HG03442 (cell line): ENCODE measurements at regions not wholly inside any gene's neighbourhood (a gene's known extent, or its start where the extent isn't known, plus 50 kb on each side); places are given as distances from the start of the nearest gene placed in this dataset.

Source experiments
- ATAC-seq: cut with Tn5 transposase; IDR thresholded peaks from one replicate; pipeline ENCODE4 v1.9.1; 2021; ENCODE audit warnings: mild to moderate bottlenecking, moderate library complexity; ENCODE audit not compliant: unreplicated experiment

DNA sequence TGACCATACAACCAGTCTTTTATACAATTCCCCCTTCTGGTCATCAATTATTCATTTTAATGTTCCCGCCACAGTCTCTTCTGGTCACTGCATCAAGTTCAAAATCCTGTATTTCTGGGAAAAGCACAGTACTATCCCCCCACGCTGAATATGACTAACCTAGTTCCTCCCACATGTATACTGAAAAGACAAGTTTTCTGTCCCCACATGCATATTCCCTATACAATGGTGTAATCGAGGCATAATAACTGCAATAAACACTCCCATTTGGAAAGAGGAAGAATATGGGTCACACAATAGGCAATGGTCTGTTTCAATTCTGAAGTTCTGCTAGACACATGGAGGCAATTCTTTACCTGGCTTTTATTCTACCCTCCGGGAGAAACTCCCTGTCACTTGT is 344.9 kb downstream of the EFNA5 start:
- ATAC-seq, result no peak

DNA sequence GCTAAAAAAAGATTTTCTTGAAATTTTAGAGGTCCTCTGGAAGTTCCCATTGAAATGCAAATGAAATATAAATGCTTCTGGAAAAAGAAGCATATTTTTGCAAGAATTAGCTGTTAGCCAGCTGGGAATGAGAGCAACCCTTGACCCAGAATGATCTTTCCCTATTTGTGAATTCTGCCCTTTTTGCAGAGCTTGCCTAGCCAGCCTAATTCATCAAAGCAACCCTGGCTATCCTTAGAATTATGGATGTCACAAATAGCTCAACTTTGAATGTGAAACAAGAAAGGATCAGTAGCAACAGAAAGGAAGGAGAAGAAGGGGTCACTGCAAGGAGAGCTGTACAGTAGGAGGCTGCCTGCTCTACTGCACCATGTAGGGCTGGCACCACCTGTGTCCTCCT is 345.9 kb downstream of the EFNA5 start:
- ATAC-seq, result no peak

DNA sequence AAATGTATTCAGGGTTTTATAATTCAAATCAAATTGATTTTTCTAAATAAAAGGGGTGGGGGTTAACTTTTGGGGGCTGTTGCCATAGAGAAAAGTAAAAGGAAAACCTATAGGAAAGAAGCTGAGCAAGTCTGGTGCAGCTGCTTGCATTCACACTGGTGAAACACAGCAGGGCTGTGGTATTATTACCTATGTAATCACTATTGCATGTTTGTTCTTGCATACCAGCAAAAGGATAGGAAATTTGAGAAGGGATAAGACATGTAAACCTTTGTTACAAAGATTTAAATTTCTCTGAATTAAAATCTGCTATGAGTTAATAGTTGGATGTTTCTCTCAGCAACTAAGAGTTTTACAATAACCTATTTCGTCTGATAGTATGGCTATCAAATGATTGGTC is 346.7 kb downstream of the EFNA5 start:
- ATAC-seq, result no peak

DNA sequence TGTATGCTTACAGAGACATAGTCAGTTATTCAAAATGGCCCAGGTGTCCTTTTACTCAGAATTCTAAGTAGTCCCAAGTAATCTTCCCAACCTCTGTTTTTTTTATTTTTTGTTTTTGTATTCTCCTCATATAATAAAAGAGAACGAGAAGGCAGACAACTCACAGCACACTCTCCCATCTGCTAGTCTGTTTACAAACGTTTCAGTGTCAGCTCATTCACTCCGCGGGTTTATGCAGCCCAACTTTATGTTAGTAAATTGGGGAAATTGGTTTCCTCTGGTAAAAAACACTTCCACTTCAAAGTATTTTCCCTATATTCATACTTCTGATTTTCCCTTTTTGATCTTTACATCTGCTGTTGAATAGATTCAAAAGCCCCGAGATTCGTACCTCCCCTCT is 347.2 kb downstream of the EFNA5 start:
- ATAC-seq, result no peak

DNA sequence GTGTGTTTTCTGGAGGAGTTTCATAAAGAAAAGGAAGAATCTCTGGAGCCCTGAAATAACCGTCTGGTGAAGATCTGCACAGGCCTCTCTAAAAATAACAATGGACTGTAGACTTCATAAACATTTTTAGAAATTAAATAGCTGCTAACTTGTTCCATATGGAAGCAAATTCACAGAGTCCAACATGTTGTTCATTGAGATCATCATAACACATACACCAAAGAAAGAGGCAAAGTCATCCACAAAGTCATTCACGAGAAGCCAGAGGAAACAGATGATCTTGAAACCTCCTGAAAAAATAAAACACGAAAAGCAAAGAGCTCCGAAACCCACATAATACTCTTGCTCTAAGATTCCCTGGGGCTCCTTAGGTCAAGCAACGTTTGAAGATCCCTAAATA is 347.8 kb downstream of the EFNA5 start:
- no peak for ATAC-seq

DNA sequence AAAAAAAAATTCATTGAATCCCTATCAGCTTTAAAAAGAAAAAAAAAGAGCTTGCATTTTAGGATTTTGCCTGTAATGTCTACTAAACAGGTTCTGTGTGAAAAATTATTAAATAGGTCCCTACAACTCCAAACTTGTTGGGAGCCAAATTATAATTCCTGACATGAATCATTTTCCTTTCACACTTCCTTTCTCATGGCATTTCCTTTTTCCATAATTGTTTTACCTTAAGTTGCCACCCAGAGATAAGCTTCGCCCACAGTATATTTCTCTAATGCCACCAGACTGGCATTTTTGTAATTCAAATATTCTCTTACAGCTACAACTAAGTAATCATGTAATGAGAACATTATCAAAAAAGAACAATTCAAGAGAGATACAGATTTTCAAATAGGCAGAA is 348.8 kb downstream of the EFNA5 start:
- ATAC-seq, result no peak

DNA sequence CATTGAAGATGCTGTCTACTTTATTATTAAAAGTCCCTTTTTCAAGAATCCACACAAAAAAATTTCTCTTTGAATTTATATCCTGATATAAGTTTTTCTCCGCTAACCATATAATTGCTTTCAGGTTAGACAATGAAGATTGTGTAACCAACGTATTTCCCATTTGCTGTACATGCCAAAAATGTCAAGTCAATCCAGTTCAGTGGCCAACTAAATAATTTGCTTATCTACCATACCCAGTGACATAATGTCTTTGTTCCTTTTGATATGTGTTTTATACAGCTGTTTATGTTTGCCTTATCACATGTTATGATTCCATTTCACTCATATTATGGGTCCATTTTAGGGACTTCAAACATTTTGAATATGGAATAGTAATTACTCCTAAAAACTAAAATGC is 349.9 kb downstream of the EFNA5 start:
- ATAC-seq, result no peak

DNA sequence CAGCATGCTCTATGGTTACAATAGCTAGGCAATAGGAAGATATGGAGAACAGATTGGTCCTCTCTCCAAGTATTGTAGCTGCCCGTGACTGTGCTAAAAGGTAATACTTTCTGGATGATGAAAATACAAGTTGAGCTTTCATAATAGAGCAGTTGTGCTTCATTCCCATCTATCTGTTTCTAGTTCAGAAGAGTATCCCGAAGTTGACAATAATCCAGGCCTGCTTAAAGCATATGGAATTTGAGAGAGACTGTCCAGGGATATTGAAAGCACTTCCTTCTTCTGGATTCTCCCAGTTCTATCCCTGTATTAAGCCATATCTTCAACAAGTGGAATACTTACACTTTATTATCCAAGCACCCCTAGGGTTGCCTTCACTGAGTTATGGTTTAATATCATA is 350.4 kb downstream of the EFNA5 start:
- ATAC-seq, result no peak

DNA sequence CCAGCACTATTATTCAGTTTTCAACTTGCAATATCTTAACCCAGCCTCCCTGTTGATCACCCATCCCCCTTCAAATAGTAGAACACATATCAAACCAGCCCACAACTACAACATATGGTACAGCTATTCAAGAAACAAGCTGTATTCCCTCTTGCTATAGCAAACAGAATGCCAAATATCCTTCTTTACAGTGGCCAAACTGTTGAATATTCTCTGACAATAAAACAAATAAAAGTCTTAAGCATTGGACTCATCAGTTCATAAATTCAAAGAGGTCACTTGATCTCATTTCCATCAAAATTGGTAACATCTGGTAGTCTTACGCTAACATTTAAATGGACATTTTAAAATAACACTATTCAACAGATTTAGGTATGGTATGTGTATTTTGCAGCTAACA is 350.8 kb downstream of the EFNA5 start:
- no peak for ATAC-seq

DNA sequence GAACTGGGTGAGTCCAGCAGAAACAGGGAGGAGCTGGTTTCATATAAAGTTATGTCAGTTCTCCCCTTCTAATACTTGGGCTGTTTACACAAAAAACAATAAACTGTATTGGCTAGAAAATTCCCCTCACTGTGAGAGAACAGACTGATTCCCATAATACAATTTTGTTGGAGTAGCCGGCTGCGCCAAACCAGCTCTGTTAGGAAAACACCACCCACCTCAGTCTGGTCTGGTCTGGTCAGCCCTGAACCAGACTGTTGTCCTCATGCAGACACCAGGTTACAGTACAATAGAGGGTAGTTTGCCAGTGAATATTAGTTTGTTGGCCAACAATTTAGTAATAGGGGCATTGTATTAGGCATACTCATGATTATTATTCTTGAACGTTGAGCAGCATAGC is 356.4 kb downstream of the EFNA5 start:
- no peak for ATAC-seq

DNA sequence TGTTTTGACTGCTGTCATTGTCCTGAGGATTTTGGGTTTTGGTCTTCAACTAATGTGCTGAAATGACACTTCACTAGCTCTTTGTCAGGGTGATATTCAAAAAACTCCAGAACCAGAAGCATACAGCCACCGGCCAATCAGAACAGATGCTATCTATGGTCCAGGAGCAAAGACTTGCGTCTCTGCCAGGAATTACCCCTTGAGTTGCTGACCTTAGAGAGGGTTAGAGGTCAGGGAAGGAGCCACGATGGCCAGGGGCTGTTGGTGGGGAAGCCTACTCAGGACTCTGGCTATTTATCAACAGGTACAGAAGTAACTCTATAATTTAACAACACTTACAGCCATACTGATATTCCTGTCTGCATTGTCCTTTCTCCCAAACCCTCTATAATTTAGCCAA is 356.8 kb downstream of the EFNA5 start:
- no peak for ATAC-seq

DNA sequence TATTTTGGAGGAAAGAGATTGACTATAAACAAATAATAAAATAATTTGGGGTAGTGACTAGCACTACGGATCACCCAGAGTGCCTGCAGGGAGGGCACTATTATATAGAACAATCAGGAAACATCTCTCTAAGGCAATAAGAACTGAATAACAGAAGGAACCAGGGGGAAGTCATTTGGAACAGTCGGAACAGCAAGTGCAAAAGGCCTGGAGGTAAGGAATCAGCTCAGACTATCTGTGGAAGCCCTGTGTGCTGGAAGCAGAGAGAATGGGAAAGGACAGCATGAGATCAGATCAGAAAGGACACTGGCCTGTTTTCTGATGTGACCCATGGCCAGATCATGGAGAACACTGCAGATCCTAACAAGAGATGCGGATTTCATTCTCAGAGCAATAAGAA is 357.6 kb downstream of the EFNA5 start:
- ATAC-seq, result no peak

DNA sequence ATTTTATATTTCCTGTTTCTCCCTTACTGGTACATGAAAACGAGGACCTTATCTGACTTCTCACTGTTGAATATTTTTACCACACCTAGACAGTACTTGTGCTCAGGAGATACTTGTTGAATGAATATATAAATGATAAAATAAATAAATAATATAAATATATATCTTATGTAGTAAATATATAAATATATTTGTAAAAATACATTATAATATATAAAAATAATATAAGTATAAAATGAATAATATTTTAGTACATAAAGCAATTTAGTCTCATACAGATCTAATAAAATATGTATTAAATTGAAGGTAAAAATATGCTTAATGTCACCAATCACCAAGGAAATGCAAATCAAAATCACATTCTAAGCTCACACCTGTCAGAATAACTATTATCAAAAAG is 360.6 kb downstream of the EFNA5 start:
- no peak for ATAC-seq

DNA sequence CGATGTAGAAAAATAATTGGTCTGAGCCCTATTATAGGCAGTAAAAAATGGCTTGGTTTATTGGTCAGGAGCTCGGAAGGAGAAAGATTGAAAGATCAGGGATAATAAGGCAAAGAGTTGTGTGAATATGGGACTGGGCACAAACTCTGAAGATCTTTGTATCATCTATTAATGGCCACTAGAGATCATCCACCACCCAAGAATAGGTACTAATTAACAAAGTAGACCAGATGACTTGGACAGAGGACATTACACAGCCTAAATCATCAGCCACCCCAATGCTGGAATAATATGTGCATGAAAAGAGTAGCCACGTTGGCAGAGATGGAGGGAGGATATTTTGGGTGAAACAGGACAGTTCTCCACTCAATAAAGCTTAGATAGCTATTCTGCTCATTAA is 364.1 kb downstream of the EFNA5 start:
- ATAC-seq, result no peak

DNA sequence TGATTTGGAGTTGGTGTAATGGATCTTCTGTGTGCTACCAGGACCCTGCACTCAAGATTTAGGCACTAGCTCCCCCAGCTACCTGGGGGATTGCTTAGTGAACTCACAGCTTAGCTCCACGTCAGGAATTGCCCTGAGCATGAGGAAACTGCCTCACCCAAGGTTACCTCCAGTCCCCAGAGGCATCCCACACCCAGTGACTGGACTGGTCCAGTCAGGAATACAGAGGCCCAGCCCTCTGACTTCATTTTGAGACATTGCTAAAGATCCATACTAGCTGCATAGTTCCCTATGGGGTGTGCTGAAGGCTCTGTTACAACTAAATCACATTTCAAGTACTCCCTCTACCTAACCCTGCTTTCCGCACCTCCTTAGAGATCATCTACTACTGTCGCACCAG is 364.7 kb downstream of the EFNA5 start:
- ATAC-seq, result no peak

DNA sequence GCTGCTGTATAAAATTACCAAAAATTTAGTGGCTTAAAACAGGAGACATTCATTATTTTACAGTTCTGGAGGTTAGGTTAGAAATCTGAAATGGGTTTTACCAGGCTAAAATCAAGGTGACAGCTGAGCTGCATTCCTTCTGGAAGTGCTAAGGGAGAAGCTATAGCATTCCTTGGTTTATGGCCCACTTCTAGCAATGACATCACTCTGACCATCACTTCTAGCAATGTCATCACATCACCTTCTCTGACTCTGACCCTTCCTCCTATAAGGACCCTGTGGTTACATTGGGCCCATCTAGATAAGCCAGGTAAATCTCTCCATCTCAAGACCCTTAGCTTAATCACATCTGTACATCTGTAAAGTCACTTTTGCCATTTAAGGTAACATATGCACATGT is 366.1 kb downstream of the EFNA5 start:
- no peak for ATAC-seq

DNA sequence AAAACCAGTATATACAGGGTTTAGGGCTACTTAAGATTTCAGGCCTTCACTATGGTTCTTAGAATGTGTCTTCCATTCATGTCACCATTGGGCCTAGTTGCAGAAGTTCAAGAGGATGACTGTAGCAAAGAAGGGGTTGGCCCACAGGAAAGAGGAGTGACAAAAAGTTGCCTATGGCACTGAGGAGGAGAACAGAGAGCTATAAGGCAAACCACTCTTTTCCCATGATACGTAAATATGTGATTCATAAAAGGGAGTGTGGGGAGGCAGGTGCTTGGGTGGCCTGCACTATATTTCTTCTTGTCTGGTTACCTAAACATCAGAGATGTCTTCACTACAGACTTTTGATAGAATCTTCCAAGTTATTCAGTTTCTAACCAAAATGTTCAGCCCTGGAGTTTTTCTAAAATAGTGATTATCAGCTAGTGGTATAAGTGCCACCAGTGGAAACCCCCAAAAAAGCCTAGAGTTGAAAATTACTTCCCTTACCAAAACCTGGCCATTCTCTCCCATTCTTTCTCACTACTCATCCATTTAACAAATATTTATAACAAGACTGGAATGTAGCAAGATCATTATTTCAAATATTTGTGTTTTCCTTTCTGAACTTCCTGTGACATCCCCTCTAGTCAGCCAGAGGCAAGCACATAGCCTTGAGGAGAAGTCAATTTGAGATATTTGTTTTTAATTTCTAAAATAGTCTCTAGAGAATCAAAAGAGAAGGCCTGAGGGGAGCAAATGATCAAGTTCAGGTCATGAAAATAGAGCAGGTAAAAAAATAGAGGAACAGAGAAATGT is 367.4 kb downstream of the EFNA5 start:
- no peak for ATAC-seq

DNA sequence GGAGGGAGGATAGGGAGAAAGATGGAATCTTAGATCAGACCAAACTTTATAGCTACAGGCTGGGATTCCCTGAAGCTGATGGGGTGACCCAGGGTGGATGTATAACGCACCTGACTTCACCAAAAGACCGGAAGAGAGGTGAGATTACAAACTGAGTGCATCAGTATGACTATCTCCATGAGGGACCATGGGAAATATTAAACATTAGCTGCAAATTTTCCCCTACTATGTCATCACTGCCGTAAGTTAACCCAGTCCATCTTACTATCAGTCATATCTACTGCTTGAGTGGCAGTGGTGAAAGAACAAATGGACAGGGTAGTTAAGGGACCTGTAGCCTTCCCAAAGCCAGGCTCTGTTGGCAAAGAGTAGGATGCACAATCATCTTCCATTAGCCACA is 368.3 kb downstream of the EFNA5 start:
- peak; percentile 35 for ATAC-seq

DNA sequence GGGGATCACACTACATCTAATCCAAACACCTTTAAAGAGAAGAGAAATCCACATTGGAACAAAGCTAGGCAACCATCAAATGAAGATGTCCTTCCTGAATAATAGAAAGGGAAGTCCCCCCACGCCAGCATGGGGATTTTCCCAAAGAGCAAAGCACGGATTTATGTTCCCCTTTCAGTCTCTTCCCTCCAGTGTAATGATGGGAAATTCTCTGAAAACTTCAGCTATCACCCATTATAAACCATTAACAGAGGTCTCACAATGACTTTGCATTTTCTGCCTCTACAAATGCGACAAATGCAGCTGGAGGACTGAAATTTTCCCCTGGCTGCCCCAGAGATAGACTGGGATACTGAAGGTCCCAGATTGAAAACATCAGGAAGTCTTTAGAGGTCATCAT is 368.7 kb downstream of the EFNA5 start:
- peak; percentile 33 for ATAC-seq

DNA sequence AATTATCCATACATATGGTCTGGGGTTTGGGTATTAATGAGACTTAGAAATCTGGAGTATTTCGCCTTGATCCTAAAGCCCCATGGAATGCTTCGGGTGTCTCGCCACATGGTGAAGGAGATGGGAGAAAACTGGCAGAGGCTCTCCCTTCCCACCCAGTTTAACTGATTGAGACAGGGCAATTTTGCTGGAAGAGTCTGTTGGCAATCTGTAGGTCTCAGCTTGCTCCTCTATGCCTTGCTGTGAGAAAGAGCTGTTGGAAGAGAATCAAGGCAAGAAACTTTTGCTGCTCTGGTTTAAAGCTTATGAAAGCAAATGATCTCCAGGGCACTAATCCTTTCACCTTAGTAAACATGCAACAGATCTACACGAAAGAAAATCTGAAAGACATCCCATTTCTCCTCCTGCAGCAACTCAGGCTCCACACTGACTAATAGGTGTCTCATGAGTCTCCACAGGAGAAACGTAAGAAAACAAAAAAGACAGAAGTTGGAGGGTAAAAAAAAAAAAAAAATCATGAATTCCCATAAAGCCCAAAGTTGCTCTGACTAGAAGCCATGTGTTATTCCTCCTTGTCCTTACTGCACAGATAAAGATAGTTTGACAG is 369.9 kb downstream of the EFNA5 start:
- ATAC-seq, result no peak

DNA sequence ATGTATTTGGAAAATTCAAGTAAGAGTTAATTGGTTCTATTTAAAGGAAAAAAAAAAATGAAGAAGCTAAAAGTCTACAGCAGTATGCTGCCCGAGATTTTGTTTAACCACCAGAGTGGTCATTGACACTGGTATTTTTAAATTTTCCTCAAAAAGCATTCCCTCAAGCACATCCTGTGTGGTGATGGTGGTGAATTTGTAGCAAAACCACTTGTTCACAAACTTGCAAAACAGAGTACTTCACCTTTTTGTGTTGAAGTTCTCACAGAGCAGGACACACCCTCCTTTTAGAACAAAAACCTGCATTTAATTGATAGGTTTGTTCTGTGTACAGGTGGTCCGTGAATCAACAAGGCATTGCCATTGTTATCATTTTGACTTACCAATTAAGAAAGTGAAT is 374.2 kb downstream of the EFNA5 start:
- peak; percentile 23 for ATAC-seq

DNA sequence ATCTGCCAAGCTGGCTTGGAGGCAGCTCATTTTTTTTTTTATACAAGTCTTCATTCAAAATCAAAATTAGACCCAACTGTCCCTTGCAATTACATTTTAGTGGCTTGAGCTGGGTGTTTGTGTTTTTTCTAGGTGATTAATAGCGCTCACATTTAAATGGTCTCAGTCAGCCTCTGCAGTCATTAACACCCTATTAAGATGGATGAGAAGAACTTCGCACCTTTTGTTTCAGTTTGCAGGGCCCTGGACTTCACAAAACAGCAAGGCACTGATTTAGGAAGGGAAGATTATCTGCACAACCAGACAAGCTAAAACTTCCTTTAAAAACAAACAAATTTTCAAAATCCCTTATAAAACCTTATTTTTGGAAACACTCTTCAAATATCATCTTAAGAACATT is 374.8 kb downstream of the EFNA5 start:
- no peak for ATAC-seq

DNA sequence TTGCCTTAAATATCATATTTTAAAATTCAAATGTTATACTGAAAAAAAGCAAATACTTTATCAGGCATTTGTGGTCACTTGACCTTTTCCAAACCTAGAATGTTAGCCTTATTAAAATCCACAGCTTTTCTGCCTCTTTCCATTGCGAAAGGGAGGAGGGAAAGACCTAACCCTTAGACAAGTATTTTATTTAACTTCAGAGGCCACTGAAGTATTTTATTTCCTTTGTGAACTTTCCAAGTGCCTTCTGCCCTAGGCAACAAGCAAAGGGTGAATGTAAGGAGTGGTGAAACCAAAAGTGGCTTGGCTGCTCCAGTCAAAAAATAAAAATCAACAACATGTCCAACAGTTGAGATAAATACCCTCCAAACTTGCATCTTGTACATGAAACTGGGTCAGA is 376.1 kb downstream of the EFNA5 start:
- ATAC-seq, result no peak
